ENCODE measurements at regions not wholly inside any gene's neighbourhood (a gene's known extent, or its start where the extent isn't known, plus 50 kb on each side); places are given as distances from the start of the nearest gene placed in this dataset.

- no peak for DNase-seq
These were observed 1957.4 kb upstream of the SEL1L start for GRCh38 chr14:83491091-83491490.

DNA sequence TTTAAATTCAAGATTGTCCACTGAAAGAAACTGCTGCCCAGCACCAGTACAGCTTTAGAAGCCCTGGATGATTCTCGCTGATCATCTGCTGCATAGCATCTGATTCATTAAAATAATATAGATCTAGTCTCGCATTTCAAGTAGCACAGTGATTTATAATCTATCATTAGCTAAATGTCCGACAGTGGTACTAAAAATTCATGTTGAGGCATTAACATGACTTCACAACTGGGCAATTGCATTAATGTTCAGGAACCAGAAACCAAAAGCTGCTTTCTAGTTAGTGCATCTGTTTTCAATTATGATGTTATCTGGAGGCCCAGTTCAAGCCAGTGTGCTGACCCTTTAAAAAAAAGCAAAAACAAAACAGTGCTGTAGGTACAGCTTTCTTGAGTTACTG, 1987.2 kb upstream of the SEL1L start:
- no peak for DNase-seq

DNA sequence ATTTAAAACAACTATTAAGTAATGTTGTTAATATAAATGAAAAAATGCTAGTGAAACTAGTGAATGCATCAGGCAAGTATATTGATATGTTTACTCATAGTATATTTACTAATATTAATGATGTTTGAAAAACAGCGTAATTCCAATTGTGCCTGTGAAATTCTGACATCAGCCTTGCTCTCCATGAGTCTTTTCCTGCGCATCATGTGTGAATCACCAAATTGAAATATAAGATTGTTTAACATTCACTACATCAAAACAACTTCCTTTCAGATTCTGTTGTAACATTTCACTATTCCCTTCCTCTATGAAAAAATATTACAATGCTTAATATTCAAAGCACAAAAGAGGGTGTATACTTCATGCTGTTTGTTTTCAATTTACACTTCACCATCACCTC, 1995.9 kb upstream of the SEL1L start:
- no peak for DNase-seq

GRCh38 chr14:83533734-83534133, 1996.2 kb upstream of the FLRT2 start:
- DNase-seq: no peak

DNA sequence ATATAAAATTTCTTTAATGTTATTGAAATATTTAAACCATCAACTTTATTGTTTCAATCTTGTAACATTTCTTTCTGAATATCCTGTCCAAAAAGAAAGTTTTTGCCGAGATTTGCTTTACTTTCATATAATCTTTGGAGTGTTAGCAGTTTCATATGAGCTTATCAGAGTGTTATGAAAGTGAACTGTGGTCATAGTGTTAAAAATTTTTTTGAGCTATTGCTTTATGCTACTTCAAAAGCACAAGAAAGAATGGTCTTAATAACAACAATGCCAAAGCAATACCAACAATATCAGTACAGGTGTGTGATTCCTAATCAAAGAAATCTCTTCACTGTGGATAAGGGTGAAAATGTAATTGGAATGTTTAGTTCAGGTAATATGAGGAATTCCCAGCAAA, 1994.9 kb upstream of the FLRT2 start:
- no peak for DNase-seq

DNA sequence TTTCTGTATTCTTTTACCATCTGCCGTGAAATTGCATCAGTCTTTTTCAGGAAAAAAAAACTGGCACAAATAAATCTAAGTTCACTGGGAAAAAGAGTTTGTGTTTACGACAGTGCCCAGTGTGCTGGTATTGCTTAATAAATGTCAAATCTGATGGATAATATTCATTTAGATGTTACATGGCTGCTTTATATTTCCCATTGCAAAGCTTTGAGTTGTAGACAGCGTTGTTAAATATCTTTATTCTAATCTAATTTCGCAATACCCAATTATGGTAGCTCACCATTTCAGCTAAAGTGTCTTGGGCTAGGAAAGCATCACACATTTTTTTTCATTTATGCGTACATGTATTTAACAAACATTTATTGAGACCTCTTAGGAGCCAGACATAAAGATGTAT, 1994.5 kb upstream of the FLRT2 start:
- DNase-seq: no peak

DNA sequence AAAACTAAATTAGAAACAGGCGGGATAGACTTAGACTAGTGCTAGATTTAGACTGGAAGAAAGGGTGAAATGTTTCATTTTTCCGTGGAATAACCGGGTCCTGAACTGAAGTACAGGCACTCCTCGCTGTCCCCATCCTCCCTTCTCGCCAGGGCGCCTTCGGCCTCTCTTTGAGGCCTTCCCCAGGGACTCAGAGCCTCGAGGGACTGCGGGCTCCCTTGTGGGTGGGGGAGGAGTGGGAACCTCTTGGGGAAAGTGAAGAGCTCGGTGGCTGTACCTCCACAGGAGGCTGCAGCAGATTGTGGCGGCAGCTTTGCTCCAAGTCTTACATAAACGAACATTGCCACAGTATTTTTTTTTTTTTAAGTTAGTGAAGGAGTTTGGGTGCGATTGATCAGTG, 1988.8 kb upstream of the FLRT2 start:
- DNase-seq: no peak

- no peak for DNase-seq
These were observed 1981.7 kb upstream of the FLRT2 start for GRCh38 chr14:83548061-83548839.

DNA sequence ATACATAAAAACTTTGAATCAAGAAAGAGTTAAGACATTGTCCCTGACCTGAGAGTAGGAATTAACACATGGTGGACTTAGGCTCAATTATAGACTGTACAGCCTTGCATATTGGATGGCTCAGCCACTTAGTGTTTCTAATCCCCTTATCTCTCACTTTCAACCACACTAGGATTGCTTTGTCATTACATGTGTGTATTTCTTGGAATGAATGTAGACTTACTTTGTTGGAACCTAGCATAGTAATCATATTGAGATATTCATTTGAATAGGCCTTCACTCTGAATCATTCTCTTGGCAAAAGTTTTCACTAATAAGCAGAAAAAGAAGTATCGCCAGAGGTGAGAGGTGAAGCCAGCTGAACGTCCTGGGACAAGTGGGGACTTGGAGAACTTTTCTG, 1973.9 kb upstream of the FLRT2 start:
- DNase-seq: no peak

GRCh38 chr14:83556746-83557453, 1973.0 kb upstream of the FLRT2 start:
- DNase-seq: no peak

GRCh38 chr14:83558946-83559345, 1971.0 kb upstream of the FLRT2 start:
- DNase-seq: no peak

- DNase-seq: no peak
These were observed 1970.2 kb upstream of the FLRT2 start for GRCh38 chr14:83559721-83560120.

DNA sequence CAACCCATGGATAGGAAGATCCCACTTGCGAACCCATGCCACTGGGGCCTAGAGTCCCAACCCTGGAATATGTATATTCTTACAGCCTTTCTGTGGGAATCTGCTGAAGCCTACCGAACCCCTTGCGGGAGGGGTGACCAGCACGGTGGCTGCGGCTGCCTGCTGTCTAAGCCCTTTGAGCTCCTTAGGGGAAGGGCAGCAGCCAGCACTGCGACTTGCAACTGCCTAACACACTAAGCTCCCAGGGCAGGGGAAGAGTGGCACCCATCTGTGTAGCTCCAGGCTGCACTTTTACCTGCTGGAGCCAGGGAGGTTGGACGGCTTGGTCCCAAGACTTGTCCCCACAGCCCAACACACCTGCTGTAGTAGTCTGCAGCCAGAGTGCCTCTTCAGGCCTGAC, 1968.7 kb upstream of the FLRT2 start:
- no peak for DNase-seq

DNA sequence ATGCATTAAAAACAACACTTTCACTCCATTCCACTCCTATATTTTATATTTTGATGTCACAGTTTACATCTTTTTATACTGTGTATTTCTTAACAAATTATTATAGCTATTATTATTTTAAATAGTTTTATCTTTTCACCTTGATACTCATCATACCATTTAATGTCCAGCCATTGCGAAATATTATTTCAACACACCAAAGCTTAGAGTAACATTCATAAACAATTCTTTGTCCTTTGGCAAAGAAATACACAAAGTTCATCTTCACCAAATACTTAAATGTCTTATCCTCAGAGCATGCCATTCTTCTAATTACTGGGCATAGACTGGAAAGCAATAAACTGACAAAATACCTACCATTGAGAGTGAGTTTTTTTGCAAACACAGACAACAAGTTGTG, 1963.4 kb upstream of the FLRT2 start:
- no peak for DNase-seq

DNA sequence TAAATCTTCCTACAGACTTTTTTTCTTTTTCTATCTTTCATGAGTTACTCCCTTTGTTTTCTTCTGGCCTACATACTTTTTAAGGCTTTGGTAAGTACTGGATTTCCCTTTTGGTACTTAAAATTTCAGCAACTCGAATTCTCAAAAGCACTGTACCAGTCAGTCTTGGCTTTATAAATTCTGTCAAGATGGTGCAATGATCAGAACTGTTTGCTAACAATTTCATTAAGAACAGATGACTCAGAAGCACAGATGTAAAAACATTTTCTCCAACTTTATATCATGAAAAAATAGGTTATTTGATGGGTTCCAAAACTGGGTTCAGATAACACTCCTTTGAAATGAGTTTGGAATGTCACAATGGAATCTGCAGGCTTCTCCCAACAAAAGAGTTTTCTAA, 1961.8 kb upstream of the FLRT2 start:
- DNase-seq: no peak

- DNase-seq: no peak
These were observed 1954.6 kb upstream of the FLRT2 start for GRCh38 chr14:83575301-83575700.

- DNase-seq: no peak
These were observed 1946.7 kb upstream of the FLRT2 start for GRCh38 chr14:83583201-83583600.

DNA sequence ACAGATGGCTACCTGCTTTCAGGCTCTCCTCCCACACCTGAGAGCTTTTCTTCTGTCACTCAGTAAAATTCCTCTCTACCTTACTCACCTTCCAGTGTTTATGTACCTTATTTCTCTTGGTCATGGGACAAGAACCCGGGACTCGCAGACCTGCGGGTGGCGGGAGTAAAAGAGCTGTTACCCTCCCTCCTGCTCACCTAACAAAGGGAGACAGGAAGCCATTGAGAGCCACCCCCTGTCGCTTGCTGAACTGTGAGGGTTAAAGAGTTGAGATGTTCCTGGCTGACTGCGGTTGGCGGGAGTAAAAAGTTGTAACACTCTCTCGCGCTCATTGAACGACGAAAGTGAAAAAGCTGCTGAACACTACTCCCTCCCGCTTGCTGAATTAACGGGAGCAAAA, 1935.1 kb upstream of the FLRT2 start:
- DNase-seq: no peak

GRCh38 chr14:83607682-83608081, 1922.3 kb upstream of the FLRT2 start:
- DNase-seq: no peak

DNA sequence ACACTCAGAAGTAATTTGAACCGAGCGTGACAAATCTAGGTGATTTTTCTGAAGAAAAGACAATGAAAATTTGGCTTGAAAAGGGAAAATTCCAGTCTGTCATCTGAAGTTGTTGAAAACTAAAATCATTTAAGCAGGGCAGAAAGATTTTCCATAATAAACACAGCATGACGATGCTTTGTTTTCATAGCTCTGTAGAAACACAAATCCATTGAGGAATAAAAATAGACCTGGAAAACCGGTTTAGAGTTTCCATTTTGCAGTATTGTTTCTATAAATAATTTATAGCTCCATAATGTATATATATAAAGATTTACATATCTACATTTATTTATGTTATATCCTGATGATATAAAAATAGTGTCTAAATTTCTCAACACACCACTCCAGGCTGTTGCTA, 1918.5 kb upstream of the FLRT2 start:
- DNase-seq: no peak

- no peak for DNase-seq
These were observed 1918.0 kb upstream of the FLRT2 start for GRCh38 chr14:83611906-83612390.

DNA sequence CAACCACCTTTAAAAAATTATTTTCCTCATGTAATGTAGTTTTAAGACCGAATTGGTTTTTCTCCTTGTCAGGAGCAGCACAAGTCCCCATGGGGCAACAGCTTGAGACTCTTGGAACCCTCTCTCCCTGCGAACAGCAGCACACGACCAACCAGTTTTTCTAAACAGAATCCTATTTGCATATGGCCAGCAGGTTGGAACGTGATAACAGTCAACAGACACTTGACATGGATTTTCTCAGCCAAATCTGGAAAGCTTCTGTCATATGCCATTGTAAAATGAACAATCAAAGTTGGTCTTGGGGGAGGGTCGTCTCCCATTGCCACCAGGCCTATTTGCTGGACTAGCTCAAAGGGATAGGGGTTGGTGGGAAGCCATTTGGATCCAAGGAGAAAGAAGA, 1915.0 kb upstream of the FLRT2 start:
- DNase-seq: no peak

DNA sequence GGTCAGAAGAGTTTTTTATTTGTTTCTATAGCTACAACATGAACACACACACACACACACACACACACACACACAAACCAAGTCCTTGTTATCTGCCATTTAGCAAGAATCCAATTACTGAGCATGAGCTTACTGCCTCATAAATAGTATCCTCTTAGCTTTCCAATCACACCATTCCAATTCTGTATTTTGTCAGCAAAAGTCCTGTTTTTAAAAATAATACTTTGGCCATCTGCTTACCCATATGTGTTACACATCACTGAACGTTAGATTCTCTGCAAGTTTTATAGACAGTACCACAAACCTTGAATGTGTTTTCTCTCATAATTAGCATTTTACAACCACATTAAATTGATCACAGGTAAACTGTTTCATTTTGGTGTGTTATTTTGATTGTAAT, 1905.4 kb upstream of the FLRT2 start:
- no peak for DNase-seq

DNA sequence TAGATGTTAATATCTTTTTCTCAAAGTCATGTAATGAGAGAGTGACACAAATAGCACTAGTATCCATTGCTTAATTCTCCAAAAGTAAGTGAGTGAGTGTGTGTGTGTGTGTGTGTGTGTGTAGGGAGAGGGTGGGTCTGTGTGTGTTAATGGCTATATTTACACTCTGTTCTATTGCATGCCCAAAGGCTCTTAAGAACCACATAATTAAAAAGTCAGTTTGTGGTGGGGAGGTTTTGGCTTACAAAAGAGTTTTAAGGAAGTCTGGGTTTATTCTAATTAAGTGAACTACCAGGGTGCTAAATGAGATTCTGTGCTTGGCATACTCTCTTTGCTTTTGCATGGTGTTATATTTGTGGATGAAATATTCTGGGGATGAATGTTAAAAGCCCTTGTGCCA, 1897.6 kb upstream of the FLRT2 start:
- no peak for DNase-seq

Measured in right forelimb (tissue), 1 donor.